OCI-LY7 (cell line): ENCODE measurements at regions not wholly inside any gene's neighbourhood (a gene's known extent, or its start where the extent isn't known, plus 50 kb on each side); places are given as distances from the start of the nearest gene placed in this dataset.

ENCODE experiments used
- EZH2phosphoT487 ChIP-seq: fragments of 200-600 bp; sonication (generic); IDR thresholded peaks from 2 replicates; pipeline ENCODE4 v1.6.1; 2018; ENCODE audit warnings: low read depth, borderline replicate concordance, mild to moderate bottlenecking, mixed run types, antibody characterized with exemption, low read length, moderate library complexity, mixed read lengths
- TF ChIP-seq, protein P1 (sequence below): fragments of 200-600 bp; sonication (generic); conservative IDR thresholded peaks from 2 replicates; pipeline ENCODE4 v1.5.1; 2014; ENCODE audit warnings: mild to moderate bottlenecking, antibody characterized with exemption, low read length, moderate library complexity, mixed read lengths

GRCh38 chr7:136148920-136149319 lies 171.8 kb upstream of the MTPN start:
- TF ChIP-seq, protein P1, sequence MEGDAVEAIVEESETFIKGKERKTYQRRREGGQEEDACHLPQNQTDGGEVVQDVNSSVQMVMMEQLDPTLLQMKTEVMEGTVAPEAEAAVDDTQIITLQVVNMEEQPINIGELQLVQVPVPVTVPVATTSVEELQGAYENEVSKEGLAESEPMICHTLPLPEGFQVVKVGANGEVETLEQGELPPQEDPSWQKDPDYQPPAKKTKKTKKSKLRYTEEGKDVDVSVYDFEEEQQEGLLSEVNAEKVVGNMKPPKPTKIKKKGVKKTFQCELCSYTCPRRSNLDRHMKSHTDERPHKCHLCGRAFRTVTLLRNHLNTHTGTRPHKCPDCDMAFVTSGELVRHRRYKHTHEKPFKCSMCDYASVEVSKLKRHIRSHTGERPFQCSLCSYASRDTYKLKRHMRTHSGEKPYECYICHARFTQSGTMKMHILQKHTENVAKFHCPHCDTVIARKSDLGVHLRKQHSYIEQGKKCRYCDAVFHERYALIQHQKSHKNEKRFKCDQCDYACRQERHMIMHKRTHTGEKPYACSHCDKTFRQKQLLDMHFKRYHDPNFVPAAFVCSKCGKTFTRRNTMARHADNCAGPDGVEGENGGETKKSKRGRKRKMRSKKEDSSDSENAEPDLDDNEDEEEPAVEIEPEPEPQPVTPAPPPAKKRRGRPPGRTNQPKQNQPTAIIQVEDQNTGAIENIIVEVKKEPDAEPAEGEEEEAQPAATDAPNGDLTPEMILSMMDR: no peak
- no peak for TF ChIP-seq EZH2phosphoT487
